NCI-H446 (cell line): ENCODE measurements at regions not wholly inside any gene's neighbourhood (a gene's known extent, or its start where the extent isn't known, plus 50 kb on each side); places are given as distances from the start of the nearest gene placed in this dataset.
A peak's percentile ranks its signal among the peaks of the same experiment; 100 is the strongest.
"Not testable (repeated sequence)": the region's sequence is repeated elsewhere in the genome, so short reads cannot be mapped to it uniquely, and the experiment has no call there.

Source experiments
- DNase-seq, 2 experiments: peaks; one replicate each; lab custom pipeline; 2025; lab: John Stamatoyannopoulos, UW

- DNase-seq = no peak
These were observed 421.3 kb downstream of the MID1IP1 start for GRCh38 chrX:39222346-39223113.

GRCh38 chrX:39226251-39226650 lies 425.0 kb downstream of the MID1IP1 start:
- no peak for DNase-seq

DNA sequence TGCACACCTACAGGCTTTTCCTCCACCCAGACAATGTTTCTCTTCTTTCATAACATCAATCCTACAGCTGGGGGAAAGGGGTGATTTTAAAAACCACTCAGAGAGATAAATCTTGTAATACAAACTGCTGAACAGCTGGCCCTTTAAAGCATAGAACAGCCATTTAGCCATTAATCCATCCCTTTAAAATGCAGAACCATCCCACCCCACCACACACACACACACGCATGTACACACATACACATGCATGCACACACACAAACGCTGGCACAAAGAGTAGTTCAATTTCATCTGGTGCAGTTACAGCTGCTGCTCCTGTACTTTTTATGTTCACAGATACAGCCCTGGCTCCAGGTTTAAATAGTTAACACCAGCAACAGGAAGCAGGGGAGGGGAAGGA lies 426.1 kb downstream of the MID1IP1 start:
- no peak for DNase-seq

DNA sequence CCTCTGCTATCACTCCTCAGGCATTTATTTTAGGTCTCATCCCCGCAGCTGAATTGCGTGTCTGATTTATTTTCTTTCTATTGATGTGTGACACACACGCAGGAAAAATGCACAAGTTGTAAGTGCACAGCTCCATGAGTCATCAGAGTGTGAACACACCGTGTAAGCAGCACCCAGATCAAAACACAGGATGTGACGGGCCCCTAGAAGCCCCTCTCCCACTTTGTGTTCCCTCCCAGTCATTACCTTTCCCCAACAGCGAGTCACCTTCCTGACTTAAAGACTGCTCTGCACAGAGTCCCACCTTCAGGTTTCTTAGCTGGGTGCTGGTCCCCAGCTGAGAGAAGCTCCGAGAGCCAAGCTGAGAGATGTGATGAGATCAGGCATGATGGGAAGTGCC lies 436.7 kb downstream of the MID1IP1 start:
- DNase-seq = no peak

DNA sequence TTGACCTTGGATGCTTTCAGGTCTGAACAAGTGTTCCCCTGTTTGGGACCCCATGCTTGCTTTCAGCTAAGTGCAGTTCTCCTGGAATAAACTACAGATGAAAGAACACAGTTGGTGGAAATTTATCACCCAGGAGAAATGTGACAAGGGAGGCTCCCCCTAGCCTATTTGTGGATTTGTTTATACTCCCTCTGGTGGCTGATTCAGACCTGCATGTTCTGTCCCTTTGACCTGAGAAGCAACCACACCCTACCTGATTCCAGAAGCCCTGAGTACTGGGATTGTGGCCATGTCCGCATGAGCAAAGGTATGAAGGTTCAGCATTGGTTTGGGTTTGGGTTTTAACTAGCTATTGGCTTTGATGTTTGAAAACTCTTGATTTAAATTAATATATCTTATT lies 440.9 kb downstream of the MID1IP1 start:
- DNase-seq = peak in 1 of 2 experiments; percentile 1

- DNase-seq = no peak
These were observed 442.9 kb downstream of the MID1IP1 start for GRCh38 chrX:39244147-39244546.

- DNase-seq = no peak
These were observed 443.8 kb downstream of the MID1IP1 start for GRCh38 chrX:39245024-39245423.

DNA sequence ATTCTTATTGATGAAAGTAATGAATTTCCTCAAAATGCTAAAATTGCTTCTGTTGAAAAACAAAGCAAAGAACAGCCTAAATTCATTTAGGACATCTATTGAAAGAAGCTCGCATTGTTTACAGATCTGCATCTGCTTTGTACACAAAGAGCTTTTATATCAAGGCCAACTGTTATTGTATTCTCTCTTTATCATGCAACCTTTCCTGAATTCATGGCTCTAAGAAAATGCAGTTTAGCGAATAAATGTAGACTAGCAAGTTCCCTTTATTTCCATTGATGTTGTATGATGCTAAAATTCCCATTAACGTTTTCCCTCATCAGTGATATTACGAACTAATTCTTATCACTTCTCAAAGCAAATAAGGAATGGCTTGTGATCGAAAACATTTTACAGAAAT lies 446.3 kb downstream of the MID1IP1 start:
- DNase-seq = no peak

GRCh38 chrX:39248330-39248729 lies 447.1 kb downstream of the MID1IP1 start:
- no peak for DNase-seq

GRCh38 chrX:39249999-39250398 lies 448.7 kb downstream of the MID1IP1 start:
- no peak for DNase-seq

GRCh38 chrX:39251995-39252394 lies 450.7 kb downstream of the MID1IP1 start:
- no peak for DNase-seq

GRCh38 chrX:39253551-39253950 lies 452.3 kb downstream of the MID1IP1 start:
- no peak for DNase-seq

DNA sequence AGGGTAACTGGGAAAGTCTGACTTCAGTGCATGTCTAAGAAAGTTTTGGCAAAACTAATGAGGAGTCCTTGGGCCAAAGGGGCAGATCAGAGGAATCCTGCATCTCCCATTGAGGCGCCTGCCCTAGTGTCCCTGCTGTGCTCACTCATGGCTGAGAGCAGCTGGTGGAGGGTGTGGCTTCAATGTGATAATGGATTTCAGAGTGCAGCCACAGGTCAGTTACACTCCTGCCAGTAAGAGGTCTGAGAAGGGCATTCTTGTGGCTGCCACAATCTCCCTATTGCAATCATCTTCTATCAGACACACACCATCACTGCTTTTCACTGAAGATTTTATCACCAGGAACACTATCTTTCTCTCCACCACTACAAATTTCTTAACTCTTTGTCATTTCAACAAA lies 457.1 kb downstream of the MID1IP1 start:
- no peak for DNase-seq

- DNase-seq = no peak
These were observed 459.7 kb downstream of the MID1IP1 start for GRCh38 chrX:39260965-39261364.

- DNase-seq = peak in 1 of 2 experiments; percentile 41
These were observed 460.3 kb downstream of the MID1IP1 start for GRCh38 chrX:39261446-39262147.

DNA sequence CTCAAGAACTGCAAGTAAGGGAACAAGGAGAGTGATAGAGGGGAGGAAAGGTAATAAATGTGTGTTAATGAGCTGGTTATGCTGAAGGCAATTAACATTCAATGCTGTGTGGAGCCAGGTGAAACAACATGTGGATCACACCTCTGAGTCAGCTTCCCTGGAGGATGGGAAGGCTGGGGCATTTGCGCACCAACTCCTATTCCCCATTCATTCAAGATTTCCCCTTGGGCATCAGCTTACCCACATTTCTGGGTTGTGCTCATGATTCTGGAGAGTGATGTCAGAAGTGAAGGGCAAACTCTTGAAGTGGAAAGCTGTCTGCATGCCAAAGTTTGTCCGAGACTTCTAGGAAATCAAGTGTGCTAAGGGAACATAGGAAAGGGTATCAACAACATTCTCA lies 461.4 kb downstream of the MID1IP1 start:
- DNase-seq = no peak

- no peak for DNase-seq
These were observed 462.8 kb downstream of the MID1IP1 start for GRCh38 chrX:39264023-39264422.

GRCh38 chrX:39267176-39267575 lies 465.9 kb downstream of the MID1IP1 start:
- no peak for DNase-seq

GRCh38 chrX:39268207-39268606 lies 466.9 kb downstream of the MID1IP1 start:
- no peak for DNase-seq

DNA sequence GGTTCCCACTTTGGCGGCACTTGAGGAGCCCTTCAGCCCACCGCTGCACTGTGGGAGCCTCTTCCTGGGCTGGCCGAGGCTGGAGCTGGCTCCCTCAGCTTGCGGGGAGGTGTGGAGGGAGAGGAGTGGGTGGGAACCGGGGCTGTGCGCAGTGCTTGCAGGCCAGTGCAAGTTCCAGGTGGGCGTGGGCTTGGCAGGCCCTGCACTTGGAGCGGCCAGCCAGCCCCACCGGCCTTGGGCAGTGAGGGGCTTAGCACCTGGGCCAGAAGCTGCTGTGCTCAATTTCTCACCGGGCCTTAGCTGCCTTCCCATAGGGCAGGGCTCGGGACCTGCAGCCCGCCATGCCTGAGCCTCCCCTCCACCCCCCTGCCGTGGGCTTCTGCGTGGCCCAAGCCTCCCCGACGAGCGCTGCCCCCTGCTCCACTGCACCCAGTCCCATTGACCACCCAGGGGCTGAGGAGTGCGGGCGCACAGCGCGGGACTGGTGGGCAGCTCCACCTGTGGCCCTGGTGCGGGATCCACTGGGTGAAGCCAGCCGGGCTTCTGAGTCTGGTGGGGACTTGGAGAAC lies 474.3 kb downstream of the MID1IP1 start:
- DNase-seq = no peak

DNA sequence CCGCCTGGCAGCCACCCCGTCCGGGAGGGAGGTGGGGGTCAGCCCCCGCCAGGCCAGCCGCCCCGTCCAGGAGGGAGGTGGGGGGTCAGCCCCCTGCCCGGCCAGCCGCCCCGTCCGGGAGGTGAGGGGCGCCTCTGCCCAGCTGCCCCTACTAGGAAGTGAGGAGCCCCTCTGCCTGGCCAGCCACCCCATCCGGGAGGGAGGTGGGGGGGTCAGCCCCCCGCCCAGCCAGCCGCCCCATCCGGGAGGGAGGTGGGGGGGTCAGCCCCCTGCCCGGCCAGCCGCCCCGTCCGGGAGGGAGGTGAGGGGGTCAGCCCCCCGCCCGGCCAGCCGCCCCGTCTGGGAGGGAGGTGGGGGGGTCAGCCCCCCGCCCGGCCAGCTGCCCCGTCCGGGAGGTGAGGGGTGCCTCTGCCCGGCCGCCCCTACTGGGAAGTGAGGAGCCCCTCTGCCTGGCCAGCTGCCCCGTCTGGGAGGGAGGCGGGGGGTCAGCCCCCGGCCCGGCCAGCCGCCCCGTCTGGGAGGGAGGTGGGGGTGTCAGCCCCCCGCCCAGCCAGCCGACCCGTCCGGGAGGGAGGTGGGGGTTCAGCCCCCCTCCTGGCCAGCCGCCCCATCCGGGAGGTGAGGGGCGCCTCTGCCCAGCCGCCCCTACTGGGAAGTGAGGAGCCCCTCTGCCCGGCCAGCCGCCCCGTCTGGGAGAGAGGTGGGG lies 476.6 kb downstream of the MID1IP1 start:
- not testable (repeated sequence) for DNase-seq

GRCh38 chrX:39283239-39283638 lies 482.0 kb downstream of the MID1IP1 start:
- no peak for DNase-seq

GRCh38 chrX:39288592-39288991 lies 487.3 kb downstream of the MID1IP1 start:
- DNase-seq = no peak
